NCI-H2196 (cell line): ENCODE measurements at regions not wholly inside any gene's neighbourhood (a gene's known extent, or its start where the extent isn't known, plus 50 kb on each side); places are given as distances from the start of the nearest gene placed in this dataset.
"Not testable (repeated sequence)": the region's sequence is repeated elsewhere in the genome, so short reads cannot be mapped to it uniquely, and the experiment has no call there.

Experiments
- DNase-seq: peaks from one replicate; lab custom pipeline; 2025; ENCODE audit not compliant: unreplicated experiment; lab: John Stamatoyannopoulos, UW

DNA sequence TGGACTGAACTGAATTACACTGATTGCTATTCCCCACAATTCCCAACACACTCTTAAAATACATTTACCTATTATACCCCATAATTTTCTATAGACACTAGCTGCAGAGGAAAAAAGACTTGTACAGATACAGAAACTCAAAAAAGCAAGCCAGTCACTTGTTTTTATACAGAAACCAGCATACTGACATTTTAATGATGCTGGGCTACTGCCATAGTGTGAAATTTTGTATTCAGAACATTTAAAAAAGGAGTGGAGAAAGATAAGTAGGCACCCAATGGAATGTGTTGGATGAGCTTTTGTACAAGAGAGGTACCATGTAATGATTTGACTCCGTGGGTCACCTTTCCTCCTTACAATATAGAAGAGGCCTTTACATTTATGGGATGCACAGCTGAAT, 740.1 kb downstream of the PLCL1 start:
- no peak for DNase-seq

DNA sequence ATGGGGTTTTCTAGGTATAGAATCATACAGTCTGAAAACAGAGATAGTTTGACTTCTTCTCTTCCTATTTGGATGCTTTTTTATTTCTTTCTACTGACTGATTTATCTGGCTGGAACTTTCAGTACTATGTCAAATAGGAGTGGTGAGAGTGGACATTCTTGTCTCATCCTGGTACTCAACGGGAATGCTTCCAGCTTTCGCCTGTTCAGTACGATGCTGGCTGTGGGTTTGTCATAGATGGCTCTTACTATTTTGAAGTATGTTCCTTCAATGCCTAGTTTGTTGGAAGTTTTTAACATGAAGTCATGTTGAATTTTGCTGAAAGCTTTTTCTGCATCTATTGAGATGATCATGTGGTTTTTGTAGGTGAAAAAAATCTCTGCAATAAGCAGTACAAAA, 730.4 kb downstream of the PLCL1 start:
- no peak for DNase-seq

DNA sequence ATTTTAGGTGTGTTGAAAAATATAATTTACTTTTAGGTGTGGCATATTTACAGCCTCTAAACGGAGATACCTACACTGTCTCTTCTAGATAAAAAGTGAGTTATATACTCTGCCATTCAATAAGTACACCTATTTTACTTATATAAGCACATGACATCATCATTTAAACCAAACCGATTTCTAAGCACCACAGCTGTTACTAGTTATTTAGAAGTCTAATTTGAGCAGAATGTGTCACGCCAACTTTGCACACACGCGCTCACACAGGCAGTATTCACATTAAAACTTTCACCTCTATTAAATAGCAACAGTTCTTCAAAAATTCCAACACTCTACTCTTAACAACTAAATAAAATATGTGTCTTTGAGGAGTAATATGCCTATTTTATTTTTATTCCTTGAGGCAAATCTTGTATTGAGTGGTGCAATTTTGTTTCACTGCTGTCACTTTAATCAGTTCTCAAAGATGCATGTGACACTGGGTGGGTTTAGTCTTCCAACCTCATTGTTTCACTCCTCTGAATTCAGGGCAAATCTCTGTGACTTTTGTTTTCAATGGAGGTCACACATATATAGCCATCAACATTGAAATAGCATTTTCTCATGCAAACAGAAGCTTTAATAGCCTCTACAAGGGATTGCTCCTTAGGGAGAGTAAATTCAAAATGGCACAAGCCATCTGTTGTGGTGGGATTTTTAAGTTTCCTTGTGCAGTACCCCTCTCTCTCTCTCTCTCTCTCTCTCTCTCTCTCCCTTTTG, 721.0 kb downstream of the PLCL1 start:
- DNase-seq = no peak

DNA sequence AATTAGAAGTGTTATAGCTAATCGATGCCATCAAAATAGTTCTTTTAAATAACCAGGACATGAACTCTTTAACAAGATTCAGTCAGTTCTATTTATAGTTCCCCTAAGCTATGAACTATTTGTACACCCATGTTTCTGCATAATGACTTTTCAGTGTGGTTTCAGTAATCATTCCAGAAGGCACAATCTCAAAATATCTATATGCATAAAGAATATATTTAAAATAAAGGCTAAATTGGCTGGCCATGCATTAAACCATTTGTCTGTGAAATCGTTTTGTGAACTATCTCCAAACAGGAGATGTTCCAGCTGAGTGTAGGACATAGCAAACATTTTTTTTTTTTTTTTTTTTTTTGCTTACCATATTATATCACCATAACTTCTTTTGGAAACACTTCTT, 719.3 kb downstream of the PLCL1 start:
- DNase-seq = no peak

DNA sequence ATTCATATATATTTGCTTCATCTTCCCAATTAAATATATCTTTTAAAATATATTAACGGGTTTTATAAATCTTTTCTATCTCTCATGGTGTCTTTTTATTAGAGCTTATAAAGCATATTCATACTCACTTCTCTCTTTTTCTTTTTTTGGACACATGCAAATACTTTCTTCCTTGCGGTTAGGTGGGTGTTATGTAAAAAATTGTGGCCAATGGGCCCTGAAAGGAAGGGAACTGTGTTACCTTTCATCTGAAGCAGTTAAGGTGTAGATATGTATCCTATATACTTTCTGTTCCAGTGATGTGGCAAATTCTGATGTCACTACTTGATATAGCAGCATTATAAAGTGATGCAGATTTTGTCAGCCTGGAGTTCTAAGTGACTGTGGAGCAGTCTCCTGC, 714.5 kb downstream of the PLCL1 start:
- DNase-seq = no peak

DNA sequence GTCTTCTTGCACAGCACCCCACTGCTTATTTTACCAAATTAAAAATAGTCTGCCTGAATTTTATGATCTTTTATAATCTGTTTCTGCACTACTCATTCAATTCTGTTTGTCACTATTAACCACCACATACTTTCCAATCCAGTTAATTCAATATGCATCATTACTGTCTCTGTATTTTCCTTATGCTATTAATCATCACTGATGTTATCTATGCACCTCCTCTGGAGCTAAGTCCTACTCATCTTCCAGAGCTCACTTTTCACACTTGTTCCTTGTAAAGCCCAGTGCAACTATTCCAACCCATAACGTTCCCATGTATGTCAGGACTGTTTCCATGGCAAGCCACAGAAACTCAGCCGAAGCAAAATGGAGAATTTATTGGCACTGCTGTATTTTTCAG, 713.6 kb downstream of the PLCL1 start:
- DNase-seq = no peak

DNA sequence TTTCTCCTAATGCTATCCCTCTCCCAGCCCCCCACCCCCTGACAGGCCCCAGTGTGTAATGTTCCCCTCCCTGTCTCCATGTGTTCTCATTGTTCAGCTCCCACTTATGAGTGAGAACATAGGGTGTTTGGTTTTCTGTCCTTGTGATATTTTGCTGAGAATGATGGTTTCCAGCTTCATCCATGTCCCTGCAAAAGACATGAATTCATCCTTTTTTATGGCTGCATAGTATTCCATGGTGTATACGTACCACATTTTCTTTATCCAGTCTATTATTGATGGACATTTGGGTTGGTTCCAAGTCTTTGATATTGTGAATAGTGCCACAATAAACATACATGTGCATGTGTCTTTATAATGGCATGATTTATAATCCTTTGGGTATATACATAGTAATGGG, 704.2 kb downstream of the PLCL1 start:
- not testable (repeated sequence) for DNase-seq

DNA sequence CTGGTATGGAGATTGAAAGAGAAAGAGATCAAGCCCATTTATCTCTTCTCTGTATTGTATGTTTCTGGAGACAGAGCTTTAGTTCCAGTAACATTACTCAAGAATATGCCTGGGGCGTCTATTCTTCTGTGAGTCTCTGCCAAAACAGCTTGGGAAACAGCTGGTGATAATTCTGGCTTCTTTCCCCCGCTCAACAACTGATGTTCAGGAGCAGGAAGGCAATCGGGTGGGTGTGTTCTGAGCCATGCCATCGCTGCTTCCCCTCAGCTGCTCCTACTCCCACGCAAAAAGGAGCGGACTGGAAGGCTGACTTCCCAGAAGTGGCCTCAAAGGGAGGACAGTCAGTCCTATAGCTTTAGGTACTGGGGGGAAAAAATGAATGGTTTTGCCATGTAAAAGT, 695.1 kb downstream of the PLCL1 start:
- no peak for DNase-seq

DNA sequence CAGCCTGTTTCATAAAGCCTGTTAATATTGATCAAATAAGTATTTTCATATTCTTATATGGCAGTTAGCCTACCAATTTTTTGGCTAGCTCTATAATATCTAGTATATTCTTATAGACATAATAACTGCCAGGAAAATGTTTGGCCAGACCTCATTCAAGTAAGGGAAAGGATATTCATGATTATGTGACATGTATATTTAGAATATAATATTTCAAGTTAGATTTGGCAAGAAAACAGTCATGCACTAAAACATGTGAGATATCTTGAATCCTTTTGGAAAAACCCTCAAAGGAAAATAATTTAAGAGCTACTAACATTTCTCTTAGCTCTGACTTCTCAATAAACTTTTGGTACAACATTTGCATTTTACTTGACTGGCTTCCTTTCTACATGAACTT, 694.1 kb downstream of the PLCL1 start:
- DNase-seq = no peak

DNA sequence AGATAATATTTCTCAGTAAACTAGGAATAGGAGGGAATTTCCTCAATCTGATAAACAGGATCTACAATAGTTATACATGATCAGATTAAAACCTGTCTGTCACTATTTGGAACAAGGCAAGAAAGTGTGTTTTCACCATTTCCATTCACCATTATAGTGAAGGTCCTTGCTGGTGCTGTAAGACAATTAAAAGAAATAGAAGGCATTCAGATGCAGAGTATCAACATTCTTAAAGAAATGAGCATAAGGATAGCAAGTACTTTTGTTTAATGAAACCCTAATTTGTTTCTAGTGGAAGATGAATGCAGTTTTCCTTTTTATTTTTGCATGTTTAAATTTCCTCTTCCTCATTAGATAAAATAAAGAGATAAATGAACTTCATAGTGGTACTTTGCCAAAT, 693.7 kb downstream of the PLCL1 start:
- no peak for DNase-seq

DNA sequence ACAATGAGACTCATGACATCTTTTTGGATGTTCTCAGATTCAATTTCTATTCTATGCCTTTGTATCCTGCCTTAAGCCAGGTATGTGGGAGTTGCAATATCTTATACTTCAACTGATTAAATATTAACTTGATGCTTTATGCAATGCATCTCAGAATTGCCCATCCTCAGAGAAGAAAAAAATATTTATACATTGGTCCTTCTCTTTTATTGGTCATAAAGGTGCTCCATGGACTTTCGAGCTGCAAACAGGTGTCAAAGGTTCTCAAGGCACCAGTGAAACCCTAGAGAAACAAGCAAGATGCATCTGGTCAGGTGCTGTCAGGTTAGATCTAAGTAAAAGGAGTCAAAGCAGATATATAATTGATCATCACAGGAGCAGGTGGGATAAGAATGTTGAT, 690.5 kb downstream of the PLCL1 start:
- no peak for DNase-seq

DNA sequence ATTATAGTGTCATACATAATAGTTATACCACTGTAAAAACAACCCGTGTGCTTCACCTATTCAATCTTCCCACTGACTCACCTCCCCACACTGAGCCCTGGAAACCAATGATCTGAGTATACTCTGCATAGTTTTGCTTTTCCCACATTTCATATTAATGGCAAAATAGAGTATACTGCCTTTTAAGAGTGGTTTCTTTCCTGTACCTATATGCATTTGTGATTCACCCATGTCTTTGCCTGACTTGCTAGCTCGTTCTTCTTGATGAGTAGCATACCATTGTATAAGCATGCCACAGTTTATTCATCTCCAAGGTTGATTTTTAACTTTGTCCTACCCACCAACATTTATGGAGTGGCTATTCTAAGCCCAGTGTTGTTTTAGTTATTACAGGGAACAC, 686.4 kb downstream of the PLCL1 start:
- no peak for DNase-seq

DNA sequence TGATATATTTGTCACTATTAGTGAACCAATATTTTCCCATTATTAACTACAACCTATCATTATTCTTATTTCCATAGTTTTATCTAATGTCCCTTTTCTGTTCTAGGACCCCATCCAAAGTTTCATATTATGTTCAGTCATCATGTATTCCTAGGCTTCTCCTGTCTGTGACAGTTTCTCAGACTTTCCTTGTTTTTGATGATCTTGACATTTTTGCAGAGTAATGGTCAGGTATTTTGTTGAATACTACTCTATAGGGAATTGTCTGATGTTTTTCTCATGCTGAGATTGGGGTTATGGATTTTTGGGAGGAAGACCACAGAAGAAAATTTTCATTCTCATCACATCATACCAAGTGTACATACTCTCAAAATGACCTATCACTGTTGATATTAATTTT, 684.6 kb downstream of the PLCL1 start:
- no peak for DNase-seq

DNA sequence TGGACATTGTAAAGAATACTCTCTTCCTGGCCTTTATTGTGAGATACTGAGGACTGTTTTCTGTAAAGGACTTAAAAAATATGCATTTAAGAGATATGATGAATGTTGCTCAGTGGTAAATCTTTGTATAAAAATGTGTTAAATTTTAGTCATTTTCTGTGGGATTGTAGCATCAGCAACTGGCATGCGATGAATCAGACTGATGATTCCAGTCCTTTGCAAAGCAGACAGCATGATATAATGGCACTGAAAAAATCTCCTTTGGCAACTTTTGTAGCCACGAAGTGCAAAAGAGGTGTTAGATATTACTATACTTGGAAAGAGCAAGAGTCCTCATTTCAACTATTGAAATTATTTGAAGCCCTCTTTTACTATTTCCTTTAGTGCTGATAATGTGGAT, 678.7 kb downstream of the PLCL1 start:
- no peak for DNase-seq

DNA sequence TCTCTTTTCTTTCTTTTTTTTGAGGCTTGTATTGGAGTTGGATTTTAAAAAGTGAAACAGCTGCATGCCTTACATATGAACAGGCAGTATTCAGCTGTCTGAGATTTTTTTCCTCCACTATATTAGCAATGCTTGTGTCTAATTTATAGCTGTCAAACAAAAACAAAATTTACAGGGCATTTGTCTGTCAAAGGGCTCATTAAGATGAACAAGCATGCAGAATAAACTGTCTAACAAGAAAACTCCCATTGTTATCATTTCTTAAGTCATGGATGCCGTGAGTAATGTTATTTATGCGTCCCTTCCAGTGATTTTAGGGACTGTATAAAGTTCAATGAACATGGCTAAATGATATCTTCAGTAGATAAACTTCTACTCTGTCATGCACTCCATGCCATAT, 674.7 kb downstream of the PLCL1 start:
- no peak for DNase-seq

DNA sequence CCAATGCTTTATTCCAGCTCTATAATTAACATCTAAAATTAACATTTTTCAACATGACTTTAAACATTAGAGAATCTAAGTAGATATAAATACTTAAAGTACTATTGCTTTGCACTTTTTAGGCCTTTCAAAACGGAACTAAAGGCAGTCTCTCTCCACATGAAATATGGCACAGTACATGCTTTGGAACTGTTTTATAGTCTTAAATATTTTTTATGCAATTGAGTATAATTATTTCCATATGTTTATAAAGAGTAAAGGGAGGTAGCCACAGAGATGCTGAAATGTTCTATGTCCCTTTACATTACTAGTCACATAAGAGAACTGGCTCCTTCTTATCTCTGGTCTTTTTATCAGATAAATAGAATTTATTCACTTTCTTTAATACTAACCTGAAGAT, 674.0 kb downstream of the PLCL1 start:
- DNase-seq = no peak

DNA sequence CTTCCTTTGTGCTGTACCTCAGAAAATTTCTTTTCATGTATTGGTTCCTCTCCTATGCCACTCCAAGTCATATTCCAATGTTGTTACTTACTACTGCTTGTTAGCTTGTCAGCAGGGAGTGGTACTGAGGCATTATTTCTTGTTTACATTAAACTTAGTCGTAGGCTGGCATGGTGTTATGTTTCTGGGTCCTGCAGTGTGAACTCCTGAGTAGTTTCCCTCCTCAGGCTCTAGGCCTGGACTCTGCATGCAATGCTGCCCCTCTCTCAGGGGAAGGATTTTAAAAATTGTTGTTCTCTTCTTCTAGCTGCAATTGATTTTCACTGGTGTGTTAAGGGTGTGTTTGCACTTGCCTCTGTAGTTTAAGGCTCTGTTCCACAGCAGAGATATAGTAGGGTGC, 671.6 kb downstream of the PLCL1 start:
- DNase-seq = no peak

DNA sequence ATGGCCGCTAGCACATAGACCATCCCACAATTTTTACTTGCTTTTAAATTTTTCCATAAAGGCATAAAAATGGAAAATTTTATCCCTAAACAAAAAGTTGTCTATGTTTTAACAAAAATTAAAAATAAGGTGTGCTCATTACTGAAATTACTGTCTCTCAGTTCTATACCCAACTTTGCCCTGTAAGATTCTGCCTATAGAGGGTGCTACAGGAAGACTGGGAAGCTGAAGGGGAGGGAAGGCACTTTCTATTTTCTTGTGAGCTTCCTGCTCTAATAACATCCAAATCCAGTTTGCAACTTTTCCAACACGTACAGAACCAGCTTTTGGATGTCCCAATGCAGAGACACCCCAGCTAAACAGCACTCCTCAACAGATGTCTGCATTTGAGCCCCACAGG, 666.9 kb downstream of the PLCL1 start:
- no peak for DNase-seq

DNA sequence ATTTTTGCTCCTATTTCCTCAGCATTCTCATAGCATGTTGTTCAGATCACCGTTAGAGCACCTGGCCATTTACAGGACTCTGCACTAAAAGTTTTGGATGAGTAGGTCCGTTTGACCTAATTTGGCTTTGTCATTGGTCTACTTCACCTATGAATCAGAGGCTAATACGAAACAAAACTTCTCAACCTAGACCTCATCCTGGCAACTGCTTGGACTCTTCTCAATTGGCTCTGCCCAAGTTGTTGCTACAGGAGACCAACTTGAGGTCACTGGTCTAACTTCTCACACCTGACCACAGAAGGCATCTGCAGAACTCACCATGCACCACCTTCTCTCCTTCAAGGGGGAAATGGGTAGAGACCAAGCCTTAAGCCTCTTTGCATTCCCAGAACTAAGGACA, 663.7 kb downstream of the PLCL1 start:
- no peak for DNase-seq

DNA sequence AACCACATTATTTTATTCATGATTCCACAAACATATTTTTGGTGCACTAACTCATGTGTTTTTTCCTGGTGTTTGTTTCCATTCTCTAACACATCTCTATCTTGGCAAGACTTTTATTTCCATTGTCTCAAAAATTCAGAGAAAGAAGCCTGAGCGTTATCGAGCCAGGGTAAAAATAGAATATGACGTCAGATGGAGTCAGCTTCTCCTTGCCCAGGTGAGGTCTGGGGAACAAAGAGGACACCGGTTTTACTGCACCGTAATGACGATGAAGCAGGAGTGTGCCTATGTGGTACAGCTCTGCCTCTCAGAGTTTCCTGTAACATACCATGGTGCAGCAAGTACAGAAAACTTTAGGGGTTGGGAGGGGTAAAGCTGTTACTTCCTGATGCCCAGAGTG, 661.6 kb downstream of the PLCL1 start:
- DNase-seq = no peak

DNA sequence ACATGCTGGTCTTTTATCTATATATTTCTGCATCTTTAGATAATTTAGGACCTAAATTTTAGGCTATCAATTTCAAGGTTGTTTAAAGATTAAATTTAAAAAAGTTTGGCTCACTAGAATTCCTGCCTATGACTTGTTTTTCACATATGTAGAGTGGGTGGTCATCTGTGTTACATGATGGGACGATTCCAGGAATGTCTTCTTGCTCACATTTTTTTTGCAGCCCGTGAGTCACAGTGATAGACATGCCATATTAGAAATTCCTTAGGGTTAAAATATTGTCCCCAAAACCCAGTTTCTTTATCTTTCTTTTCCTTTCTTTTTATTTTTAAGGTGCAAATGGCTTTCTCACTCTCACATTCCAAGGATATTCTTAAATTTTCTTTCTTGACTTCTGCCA, 652.0 kb downstream of the PLCL1 start:
- DNase-seq = no peak

DNA sequence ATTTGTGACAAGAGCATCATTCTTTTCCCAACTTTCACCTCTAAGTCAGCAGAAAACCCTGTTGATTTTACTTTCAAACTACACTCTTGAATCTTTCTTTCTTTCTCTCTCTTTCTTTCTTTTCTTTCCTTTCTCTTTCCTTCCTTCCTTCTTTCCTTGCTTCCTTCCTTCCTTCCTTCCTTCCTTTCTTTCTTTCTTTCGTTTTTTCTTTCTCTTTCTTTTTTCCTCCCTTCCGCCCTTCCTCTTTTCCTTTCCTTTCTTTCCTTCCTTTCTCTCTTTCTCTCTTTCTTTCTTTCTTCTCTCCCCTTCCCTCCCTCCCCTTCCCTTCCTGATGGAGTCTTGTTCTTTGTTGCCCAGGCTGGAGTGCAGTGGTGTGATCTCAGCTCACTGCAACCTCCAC, 649.5 kb downstream of the PLCL1 start:
- no peak for DNase-seq

DNA sequence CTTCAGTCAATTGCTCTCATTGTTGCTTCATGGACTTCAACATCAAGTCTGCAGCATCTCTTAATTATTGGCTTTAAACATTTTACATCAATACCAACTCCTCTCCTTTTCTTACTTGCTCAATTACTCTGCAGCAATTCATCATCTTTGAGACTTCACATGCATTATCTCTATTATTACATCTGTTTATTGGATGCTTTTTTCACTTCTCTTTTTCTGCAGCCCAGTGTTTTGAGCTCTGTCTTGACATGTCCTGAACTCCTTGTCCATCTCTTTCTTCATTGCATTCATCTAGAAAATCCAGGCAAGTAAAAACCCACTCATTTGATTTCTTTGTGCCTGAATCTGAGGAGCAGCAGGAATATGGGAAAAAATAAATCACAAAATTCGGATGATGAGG, 647.9 kb downstream of the PLCL1 start:
- no peak for DNase-seq

DNA sequence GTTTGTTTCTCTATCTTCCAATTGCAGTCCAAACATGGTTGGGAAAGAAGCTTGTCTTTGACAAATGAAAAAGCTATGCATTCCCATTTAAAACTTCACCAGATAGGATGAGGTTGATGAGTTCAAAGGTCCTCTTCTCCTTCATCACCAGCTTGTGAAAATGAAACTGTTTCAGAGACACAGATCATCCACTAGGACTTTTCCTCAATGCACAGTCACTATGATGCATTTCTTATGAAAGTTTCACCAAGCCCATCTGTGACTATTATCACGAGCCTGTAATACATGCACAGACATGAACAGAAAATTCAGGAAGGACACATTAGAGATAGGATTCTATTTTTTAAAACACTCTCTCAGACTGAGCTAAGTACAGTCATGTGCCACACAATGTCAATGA, 644.4 kb downstream of the PLCL1 start:
- DNase-seq = no peak
